AG04450 (cell line): ENCODE measurements at regions not wholly inside any gene's neighbourhood (a gene's known extent, or its start where the extent isn't known, plus 50 kb on each side); places are given as distances from the start of the nearest gene placed in this dataset.

ENCODE experiments used
- CTCF ChIA-PET: fragments of 300-600, 350-600 bp; formaldehyde crosslinking; extraction: SDS; loops from one replicate; lab custom pipeline; 2022; ENCODE audit warnings: antibody characterized with exemption, inconsistent platforms; lab: Charles Lee
- POLR2A ChIA-PET: fragments of 350-600 bp; formaldehyde crosslinking; extraction: SDS; loops from one replicate; lab custom pipeline; 2021; ENCODE audit warnings: antibody characterized with exemption, inconsistent platforms; lab: Yijun Ruan, JAX
- DNase-seq: peaks from one replicate; pipeline ENCODE4 v3.0.0-alpha.2; 2011; ENCODE audit warnings: low read depth, low spot score
- H3K27ac ChIP-seq: one replicate; pipeline ENCODE4 v1.5.1; 2012; ENCODE audit warnings: low read depth, low read length, control low read depth
- H3K27me3 ChIP-seq: one replicate; pipeline ENCODE4 v1.6.0; 2012; ENCODE audit warnings: low read length; ENCODE audit not compliant: control insufficient read depth, insufficient read depth
- H3K4me3 ChIP-seq: 2 replicates; pipeline ENCODE4 v1.5.1; 2011; ENCODE audit warnings: mild to moderate bottlenecking, low read depth, low read length, control low read depth
- H3K9me3 ChIP-seq: 2 replicates; pipeline ENCODE4 v1.5.1; 2012; ENCODE audit warnings: low read length; ENCODE audit not compliant: control insufficient read depth, insufficient read depth
- CTCF ChIP-seq: IDR thresholded peaks from 2 replicates; pipeline ENCODE4 v1.5.1; 2011; ENCODE audit warnings: low read depth, low read length, control low read depth, inconsistent platforms

- Histone ChIP-seq H3K27me3 (no peaks in the 10 kb centered on the region), H3K27ac (no peak overlapping the region), H3K9me3 (no peaks in the 10 kb centered on the region), H3K4me3 (no peak overlapping the region)
- TF ChIP-seq CTCF: no peak
- DNase-seq: no peak
- ChIA-PET POLR2A (no interaction called here), CTCF (no interaction called here)
These were observed 417.6 kb upstream of the TENM3 start for GRCh38 chr4:181825564-181825963.

GRCh38 chr4:181827246-181827645, 416.0 kb upstream of the TENM3 start:
- ChIA-PET POLR2A (no interaction called here), CTCF (no interaction called here)

GRCh38 chr4:181830404-181831035, 412.7 kb upstream of the TENM3 start:
- POLR2A ChIA-PET: no interaction called here
- no peak for DNase-seq
- H3K9me3 ChIP-seq: no peaks in the 10 kb centered on the region
- CTCF ChIA-PET: interaction anchor here (0.9 kb wide), 1 partner anchor 1095 kb away, joined by 3 read pairs; no protein-coding TSS in a partner anchor
- no peak overlapping the region for H3K27ac ChIP-seq
- TF ChIP-seq CTCF: no peak
- H3K4me3 ChIP-seq: no peak overlapping the region
- H3K27me3 ChIP-seq: no peaks in the 10 kb centered on the region

More at GRCh38 chr4:181827246-181827645, 416.0 kb upstream of the TENM3 start:
- Histone ChIP-seq H3K4me3 (no peak overlapping the region), H3K9me3 (no peaks in the 10 kb centered on the region), H3K27me3 (no peaks in the 10 kb centered on the region), H3K27ac (no peak overlapping the region)
- no peak for DNase-seq
- TF ChIP-seq CTCF: no peak

GRCh38 chr4:181834071-181834470, 409.1 kb upstream of the TENM3 start:
- H3K27me3 ChIP-seq: no peaks in the 10 kb centered on the region
- CTCF ChIA-PET: no interaction called here
- H3K27ac ChIP-seq: no peak overlapping the region
- POLR2A ChIA-PET: no interaction called here
- no peak for DNase-seq
- H3K9me3 ChIP-seq: no peaks in the 10 kb centered on the region
- no peak overlapping the region for H3K4me3 ChIP-seq
- TF ChIP-seq CTCF: no peak

- POLR2A ChIA-PET: no interaction called here
- no peaks in the 10 kb centered on the region for H3K9me3 ChIP-seq
- H3K4me3 ChIP-seq: no peak overlapping the region
- DNase-seq: no peak
- no peaks in the 10 kb centered on the region for H3K27me3 ChIP-seq
- no peak overlapping the region for H3K27ac ChIP-seq
- no peak for TF ChIP-seq CTCF
- CTCF ChIA-PET: no interaction called here
These were observed 407.9 kb upstream of the TENM3 start for GRCh38 chr4:181835348-181835747.
